ENCODE measurements at regions not wholly inside any gene's neighbourhood (a gene's known extent, or its start where the extent isn't known, plus 50 kb on each side); places are given as distances from the start of the nearest gene placed in this dataset.

DNA sequence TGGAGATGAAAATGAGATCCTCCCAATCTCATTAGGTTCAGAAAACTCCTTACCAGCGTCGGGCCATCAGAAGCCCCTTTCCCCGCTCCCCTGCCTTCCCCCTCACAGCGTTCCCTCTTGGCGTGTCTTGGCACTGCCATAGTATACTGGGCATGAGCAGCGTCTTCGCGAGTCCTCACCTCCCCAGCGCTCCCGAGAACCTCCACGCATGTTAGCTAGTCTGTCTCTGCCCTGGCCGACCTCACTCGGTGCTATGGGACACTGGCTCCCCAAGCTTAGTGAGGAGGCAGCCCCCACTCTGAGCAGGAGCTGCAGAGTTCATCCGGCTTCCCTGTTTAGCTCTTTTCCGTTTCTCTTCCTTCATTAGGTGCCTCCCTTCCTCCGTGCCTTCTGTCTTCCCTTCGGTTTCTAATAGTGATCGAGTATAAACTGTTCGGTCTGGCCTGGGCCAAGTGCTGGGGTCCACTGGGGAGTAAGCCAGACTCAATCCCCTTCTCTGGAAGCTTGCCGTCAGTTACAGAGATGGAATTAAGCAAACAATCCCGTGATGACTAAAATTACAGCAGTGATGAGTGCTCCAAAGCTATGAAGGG lies 63.8 kb upstream of the OPCML start:
- H3K27me3 Mint-ChIP-seq (ENCODE audit: low read depth in 3 of 3): peaks cover 0 to 2% (median 1%) of the 10 kb centered on the region in 3 donors
- H3K36me3 Mint-ChIP-seq: peaks cover 0 to 4% (median 0%) of the 10 kb centered on the region in 3 donors
- DNase-seq: no peak
- no peak overlapping the region for H3K27ac Mint-ChIP-seq
- H3K9me3 Mint-ChIP-seq: peaks cover 0 to 14% (median 6%) of the 10 kb centered on the region in 6 donors
- no peak overlapping the region for H3K4me3 Mint-ChIP-seq
- H3K4me1 Mint-ChIP-seq: no peaks in the 10 kb centered on the region

- Mint-ChIP-seq H3K4me3 (no peak overlapping the region), H3K9me3 (peaks cover 0 to 16% (median 6%) of the 10 kb centered on the region in 6 donors), H3K27ac (no peak overlapping the region), H3K27me3 (ENCODE audit: low read depth in 3 of 3) (peaks cover 0 to 2% (median 0%) of the 10 kb centered on the region in 3 donors), H3K36me3 (no peaks in the 10 kb centered on the region), H3K4me1 (no peaks in the 10 kb centered on the region)
- no peak for DNase-seq
Measured at GRCh38 chr11:133593036-133593435, 60.7 kb upstream of the OPCML start.

- Mint-ChIP-seq H3K27ac (no peak overlapping the region), H3K9me3 (peaks cover 0 to 7% (median 0%) of the 10 kb centered on the region in 6 donors), H3K27me3 (ENCODE audit: low read depth in 3 of 3) (no peaks in the 10 kb centered on the region), H3K4me1 (no peaks in the 10 kb centered on the region), H3K4me3 (no peak overlapping the region), H3K36me3 (no peaks in the 10 kb centered on the region)
- DNase-seq: no peak
Measured at GRCh38 chr11:133586903-133587517, 54.7 kb upstream of the OPCML start.

DNA sequence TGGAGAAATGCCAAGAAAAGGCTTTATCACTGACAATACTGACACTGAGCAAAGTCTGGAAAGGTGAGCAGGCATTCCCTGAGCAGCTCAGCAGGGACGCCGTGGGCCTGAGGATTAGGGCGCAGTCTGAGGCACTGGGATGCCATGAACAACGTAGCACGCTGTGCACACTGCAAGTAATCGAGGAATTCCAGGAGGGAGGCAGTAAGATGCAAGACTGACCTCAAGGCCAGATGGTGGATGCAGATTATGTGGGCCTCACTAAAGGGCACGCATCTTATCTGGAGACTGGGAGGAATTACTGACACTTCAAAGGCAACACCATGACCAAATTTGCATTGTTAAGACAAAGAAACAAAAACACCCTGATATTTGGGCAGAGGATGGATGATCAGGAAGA lies 50.4 kb upstream of the OPCML start:
- Mint-ChIP-seq H3K4me3 (no peak overlapping the region), H3K27ac (no peak overlapping the region), H3K36me3 (peaks cover 0 to 4% (median 0%) of the 10 kb centered on the region in 3 donors), H3K9me3 (peaks cover 0 to 7% (median 0%) of the 10 kb centered on the region in 6 donors), H3K4me1 (no peaks in the 10 kb centered on the region), H3K27me3 (ENCODE audit: low read depth in 3 of 3) (peaks cover 0 to 3% (median 2%) of the 10 kb centered on the region in 3 donors)
- no peak for DNase-seq

- DNase-seq: no peak
- Mint-ChIP-seq H3K27me3 (ENCODE audit: low read depth in 3 of 3) (peaks cover 0 to 3% (median 2%) of the 10 kb centered on the region in 3 donors), H3K27ac (no peak overlapping the region), H3K4me3 (no peak overlapping the region), H3K36me3 (peaks cover 0 to 4% (median 0%) of the 10 kb centered on the region in 3 donors), H3K9me3 (peaks cover 0 to 7% (median 0%) of the 10 kb centered on the region in 6 donors), H3K4me1 (no peaks in the 10 kb centered on the region)
Measured at GRCh38 chr11:133582326-133582725, 50.0 kb upstream of the OPCML start.
